C4-2B (cell line): ENCODE measurements at regions not wholly inside any gene's neighbourhood (a gene's known extent, or its start where the extent isn't known, plus 50 kb on each side); places are given as distances from the start of the nearest gene placed in this dataset.
"Not testable (repeated sequence)": the region's sequence is repeated elsewhere in the genome, so short reads cannot be mapped to it uniquely, and the experiment has no call there.

Source experiments
- H3K27ac ChIP-seq: fragments of 450-650 bp; 2 replicates; pipeline ENCODE4 v1.5.1; 2017
- CTCF ChIP-seq: fragments of 450-650 bp; conservative IDR thresholded peaks from 2 replicates; pipeline ENCODE4 v1.5.1; 2017; ENCODE audit warnings: mild to moderate bottlenecking
- ZFX ChIP-seq: fragments of 450-650 bp; IDR thresholded peaks from 2 replicates; pipeline ENCODE4 v1.6.1; 2017

GRCh38 chr14:105701456-105702274 lies 175.3 kb downstream of the TMEM121 start:
- TF ChIP-seq CTCF (no peak), ZFX (no peak)
- H3K27ac ChIP-seq = no peak overlapping the region

GRCh38 chr14:105702275-105702817 lies 176.0 kb downstream of the TMEM121 start:
- H3K27ac ChIP-seq = no peak overlapping the region

GRCh38 chr14:105703044-105703665 lies 176.8 kb downstream of the TMEM121 start:
- H3K27ac ChIP-seq = not testable (repeated sequence)

More at GRCh38 chr14:105702275-105702817, 176.0 kb downstream of the TMEM121 start:
- TF ChIP-seq ZFX (no peak), CTCF (no peak)

GRCh38 chr14:105704091-105704490 lies 177.7 kb downstream of the TMEM121 start:
- H3K27ac ChIP-seq = not testable (repeated sequence)

GRCh38 chr14:105704492-105704891 lies 178.1 kb downstream of the TMEM121 start:
- H3K27ac ChIP-seq = not testable (repeated sequence)

- not testable (repeated sequence) for H3K27ac ChIP-seq
Observed at GRCh38 chr14:105705512-105705861, 179.1 kb downstream of the TMEM121 start.

- H3K27ac ChIP-seq = not testable (repeated sequence)
Observed at GRCh38 chr14:105705862-105706700, 179.7 kb downstream of the TMEM121 start.

- H3K27ac ChIP-seq = not testable (repeated sequence)
Observed at GRCh38 chr14:105706701-105707019, 180.3 kb downstream of the TMEM121 start.

GRCh38 chr14:105707099-105707498 lies 180.7 kb downstream of the TMEM121 start:
- H3K27ac ChIP-seq = not testable (repeated sequence)

GRCh38 chr14:105707723-105708151 lies 181.4 kb downstream of the TMEM121 start:
- not testable (repeated sequence) for H3K27ac ChIP-seq

GRCh38 chr14:105708251-105709134 lies 182.1 kb downstream of the TMEM121 start:
- not testable (repeated sequence) for H3K27ac ChIP-seq
